Fibroblast of the aortic adventitia (primary cell): ENCODE measurements at regions not wholly inside any gene's neighbourhood (a gene's known extent, or its start where the extent isn't known, plus 50 kb on each side); places are given as distances from the start of the nearest gene placed in this dataset.
A peak's percentile ranks its signal among the peaks of the same experiment; 100 is the strongest.

ENCODE experiments used
- DNase-seq: peaks from one replicate; pipeline ENCODE4 v3.0.0-alpha.2; 2010; ENCODE audit warnings: low read depth
- H3K4me3 ChIP-seq: 2 replicates; pipeline ENCODE4 v1.5.1; 2011; ENCODE audit warnings: low read depth, mild to moderate bottlenecking, control low read depth, low read length, moderate library complexity
- CTCF ChIP-seq: IDR thresholded peaks from 2 replicates; pipeline ENCODE4 v1.5.1; 2011; ENCODE audit warnings: mild to moderate bottlenecking, low read length, control low read depth, inconsistent platforms; ENCODE audit not compliant: insufficient read depth

- no peak for TF ChIP-seq CTCF
- H3K4me3 ChIP-seq, result no peak overlapping the region
- no peak for DNase-seq
Measured at GRCh38 chr2:236861196-236861875, 224.4 kb upstream of the COPS8 start.

GRCh38 chr2:236861944-236862343 lies 223.7 kb upstream of the COPS8 start:
- DNase-seq, result no peak
- H3K4me3 ChIP-seq, result no peak overlapping the region
- TF ChIP-seq CTCF, result no peak

- H3K4me3 ChIP-seq, result no peak overlapping the region
- DNase-seq, result no peak
- no peak for TF ChIP-seq CTCF
Measured at GRCh38 chr2:236862526-236862925, 223.2 kb upstream of the COPS8 start.

- DNase-seq, result peak; percentile 78
- no peak overlapping the region for H3K4me3 ChIP-seq
- TF ChIP-seq CTCF, result no peak
Measured at GRCh38 chr2:236862961-236863728, 222.5 kb upstream of the COPS8 start.

- no peak for TF ChIP-seq CTCF
- DNase-seq, result no peak
- H3K4me3 ChIP-seq, result no peak overlapping the region
Measured at GRCh38 chr2:236863729-236864126, 222.0 kb upstream of the COPS8 start.

GRCh38 chr2:236865052-236865451 lies 220.6 kb upstream of the COPS8 start:
- no peak for TF ChIP-seq CTCF
- DNase-seq, result no peak
- H3K4me3 ChIP-seq, result no peak overlapping the region
